ENCODE measurements at regions not wholly inside any gene's neighbourhood (a gene's known extent, or its start where the extent isn't known, plus 50 kb on each side); places are given as distances from the start of the nearest gene placed in this dataset.
"Not testable (repeated sequence)": the region's sequence is repeated elsewhere in the genome, so short reads cannot be mapped to it uniquely, and the experiment has no call there.

DNA sequence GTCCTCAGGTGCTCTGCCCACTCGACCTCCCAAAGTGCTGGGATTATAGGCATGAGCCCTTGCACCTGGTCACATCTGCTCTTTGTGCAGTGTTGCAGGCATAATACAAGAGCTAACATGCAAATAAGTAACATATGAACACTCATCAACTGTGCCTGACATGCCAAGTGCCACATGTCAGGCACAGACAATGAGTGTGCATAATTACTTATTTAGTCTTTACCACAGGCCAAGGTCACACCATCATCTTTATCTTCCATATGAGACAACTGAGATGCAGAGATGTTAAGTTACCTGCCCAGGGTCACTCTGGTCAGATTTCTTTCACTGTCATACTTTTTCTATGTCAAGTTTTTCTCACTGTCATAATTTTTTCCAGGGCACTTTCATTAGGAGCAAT, 126.1 kb downstream of the PPIAL4G start:
- no peak for DNase-seq (ENCODE audit: low read depth in 2 of 2)

DNA sequence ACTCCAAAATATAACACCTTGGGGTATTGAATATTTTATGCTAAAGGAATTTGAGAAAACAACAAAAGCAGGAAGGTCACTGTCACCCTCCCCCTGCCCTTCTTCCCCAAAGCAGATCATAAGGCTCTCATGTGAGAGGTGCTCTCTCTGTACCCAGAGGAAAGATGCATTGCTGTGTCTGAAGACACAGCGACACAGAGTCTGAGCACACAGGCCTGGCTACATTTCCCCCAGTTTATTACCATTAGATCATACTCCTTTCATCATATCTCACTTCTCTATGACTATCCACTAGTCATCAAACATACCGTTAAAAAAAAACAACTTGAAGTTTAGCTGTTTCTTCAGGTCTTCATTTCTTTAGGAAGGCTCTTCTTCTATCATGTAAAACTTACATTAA, 127.1 kb downstream of the PPIAL4G start:
- no peak for DNase-seq (ENCODE audit: low read depth in 2 of 2)

DNA sequence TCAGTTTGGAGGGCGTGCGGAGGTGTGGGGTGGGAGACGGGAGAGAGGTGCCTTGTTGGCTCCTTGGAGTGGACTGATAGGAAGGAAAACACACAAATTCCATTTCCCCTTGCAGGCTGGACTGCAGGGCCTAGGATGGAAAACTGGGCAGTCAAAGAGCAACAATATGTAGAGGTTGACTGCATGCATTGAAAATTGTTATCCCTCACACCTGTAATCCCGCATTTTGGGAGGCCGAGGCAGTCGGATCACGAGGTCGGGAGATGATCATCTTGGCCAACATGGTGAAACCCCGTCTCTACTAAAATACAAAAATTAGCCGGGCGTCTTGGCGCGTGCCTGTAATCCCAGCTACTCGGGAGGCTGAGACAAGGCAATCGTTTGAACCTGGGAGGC, 128.2 kb downstream of the PPIAL4G start:
- no peak for DNase-seq (ENCODE audit: low read depth in 2 of 2)

- no peak for DNase-seq (ENCODE audit: low read depth in 2 of 2)
Observed at GRCh38 chr1:148354284-148354912, 128.7 kb downstream of the PPIAL4G start.

DNA sequence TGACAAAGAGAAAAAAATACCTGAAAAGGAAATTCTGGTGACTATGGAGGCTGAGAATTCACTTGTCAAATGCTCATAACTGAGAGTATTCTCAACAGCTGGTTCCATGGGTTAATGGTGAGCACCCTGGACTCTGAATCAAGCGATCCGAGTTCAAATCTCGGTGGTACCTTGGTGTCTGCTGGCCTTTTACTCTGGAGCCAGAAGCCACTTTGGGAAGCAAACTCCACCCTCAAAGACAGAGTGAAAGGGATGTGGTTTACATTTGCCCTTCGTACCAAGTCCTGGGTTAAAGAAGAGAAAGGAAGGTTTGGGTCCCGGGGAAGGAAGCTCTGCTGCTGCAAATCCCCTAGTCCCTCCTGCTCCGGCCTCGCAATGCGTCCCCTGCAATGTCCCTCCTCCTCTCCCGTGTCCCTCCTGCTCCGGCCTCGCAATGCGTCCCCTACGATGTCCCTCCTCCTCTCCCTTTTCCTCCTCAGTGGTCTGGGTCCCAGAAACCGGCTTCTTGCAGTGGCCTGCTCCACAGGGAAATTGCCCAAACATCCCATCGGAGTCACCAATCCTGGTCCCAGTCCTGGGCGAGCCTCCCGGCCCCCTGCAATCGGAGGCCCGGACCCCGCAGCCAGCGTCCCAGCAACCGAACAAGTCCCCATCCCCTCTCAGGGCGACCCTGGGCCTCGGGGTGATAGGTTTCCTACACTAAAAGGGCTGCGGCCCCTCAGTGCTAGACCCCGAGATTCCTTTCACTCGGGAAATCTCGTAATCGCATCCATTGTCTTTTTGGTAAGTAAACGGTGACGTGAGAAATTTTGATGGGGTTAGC, 129.4 kb downstream of the PPIAL4G start:
- no peak for DNase-seq (ENCODE audit: low read depth in 2 of 2)

GRCh38 chr1:148352470-148353053, 130.5 kb downstream of the PPIAL4G start:
- DNase-seq (ENCODE audit: low read depth in 2 of 2): no peak

GRCh38 chr1:148347781-148348180, 135.3 kb downstream of the PPIAL4G start:
- no peak for DNase-seq (ENCODE audit: low read depth in 2 of 2)

DNA sequence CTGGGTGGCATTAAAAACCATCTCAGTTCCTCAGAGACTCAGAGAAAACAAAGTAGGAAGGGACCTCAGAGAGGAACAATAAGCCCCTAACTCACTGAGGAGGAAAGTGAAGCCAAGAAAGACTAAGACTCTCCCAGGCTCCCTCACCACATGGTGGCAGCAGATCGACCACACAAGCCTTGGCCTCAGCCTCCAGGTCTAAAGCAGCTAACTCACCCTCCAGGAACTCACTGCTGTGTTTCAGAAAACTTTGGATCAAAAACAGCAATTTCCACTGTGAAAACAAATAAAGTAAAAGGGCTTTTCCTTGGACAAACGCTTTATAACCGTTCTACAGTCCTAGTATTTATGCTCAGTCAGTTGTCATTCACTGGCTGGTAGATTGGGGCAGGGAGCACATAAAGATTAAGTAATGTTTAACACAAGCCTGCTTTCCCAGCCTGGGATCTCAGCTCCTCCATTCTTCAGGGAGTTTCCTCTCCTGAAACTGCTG, 137.4 kb downstream of the PPIAL4G start:
- not testable (repeated sequence) for DNase-seq (ENCODE audit: low read depth in 2 of 2)

DNA sequence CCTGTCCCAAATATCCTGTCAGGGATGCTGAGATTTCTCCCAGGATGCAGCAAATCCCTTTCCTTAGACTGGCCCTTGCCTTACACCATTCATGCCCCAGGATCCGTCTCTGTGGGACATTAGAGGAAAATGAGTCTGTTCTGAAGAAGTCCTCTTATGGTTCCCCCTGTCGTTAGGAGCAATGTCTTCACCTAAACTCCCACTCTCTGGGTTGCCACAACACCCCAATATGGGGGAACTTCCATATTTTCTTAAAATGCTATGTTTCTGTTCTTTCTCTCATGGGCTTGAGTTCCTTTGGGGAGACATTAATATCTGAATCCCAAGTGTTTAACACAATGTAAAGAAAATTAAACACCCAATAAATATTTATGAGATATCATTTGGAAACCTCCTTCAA, 138.5 kb downstream of the PPIAL4G start:
- DNase-seq (ENCODE audit: low read depth in 2 of 2): not testable (repeated sequence)

DNA sequence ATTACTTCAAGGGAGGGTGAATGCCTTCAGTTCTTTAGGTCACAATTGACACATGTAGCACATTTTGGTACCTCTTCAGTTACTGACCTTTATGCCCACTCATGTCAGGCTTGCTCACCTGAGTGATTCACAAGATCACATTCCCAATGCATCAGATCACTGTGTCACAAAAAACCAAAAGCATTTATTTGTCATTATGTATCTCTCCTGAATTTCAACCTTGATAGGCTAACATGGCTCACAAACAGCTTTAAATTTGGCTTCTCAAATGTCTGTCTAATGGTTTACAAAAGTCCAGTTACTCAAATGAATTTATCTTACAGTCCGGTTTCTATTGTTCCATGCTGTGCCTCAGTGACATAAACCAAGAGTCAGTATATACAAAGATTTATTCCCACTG, 141.4 kb downstream of the PPIAL4G start:
- DNase-seq (ENCODE audit: low read depth in 2 of 2): not testable (repeated sequence)

DNA sequence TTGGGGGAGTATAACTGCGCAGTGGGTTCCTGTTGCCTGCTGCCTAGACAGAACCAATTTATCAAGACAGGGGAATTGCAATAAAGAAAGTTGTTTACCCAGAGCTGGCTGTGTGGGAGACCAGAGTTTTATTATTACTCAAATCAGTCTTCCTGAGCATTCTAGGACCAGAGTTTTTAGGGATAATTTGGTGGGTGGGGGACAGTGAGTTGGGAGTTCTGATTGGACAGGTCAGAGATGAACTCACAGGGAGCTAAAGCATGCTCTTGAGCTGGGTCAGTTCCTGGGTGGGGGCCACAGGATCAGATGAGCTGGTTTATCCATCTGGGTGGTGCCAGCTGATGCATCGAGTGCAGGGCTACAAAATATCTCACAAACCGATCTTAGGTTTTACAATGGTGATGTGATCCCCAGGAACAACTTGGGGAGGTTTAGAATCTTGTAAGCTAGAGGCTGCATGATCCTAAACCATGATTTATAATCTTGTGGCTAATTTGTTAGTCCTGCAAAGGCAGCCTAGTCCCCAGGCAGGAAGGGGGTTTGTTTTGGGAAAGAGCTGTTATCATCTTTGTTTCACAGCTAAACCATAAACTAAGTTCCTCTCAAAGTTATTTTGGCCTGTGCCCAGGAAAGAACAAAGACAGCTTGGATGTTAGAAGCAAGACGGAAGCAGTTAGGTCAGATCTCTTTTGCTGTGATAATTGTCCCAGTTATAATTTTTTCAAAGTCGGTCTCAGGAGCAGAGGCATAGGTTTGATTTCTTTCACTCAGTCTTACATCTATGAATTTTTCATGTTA, 146.8 kb downstream of the PPIAL4G start:
- not testable (repeated sequence) for DNase-seq (ENCODE audit: low read depth in 2 of 2)

- peak; percentile 64 to 73 for DNase-seq (ENCODE audit: low read depth in 2 of 2)
Observed at GRCh38 chr1:148334339-148335130, 148.6 kb downstream of the PPIAL4G start.

GRCh38 chr1:148333875-148334338, 149.2 kb downstream of the PPIAL4G start:
- no peak for DNase-seq (ENCODE audit: low read depth in 2 of 2)

DNA sequence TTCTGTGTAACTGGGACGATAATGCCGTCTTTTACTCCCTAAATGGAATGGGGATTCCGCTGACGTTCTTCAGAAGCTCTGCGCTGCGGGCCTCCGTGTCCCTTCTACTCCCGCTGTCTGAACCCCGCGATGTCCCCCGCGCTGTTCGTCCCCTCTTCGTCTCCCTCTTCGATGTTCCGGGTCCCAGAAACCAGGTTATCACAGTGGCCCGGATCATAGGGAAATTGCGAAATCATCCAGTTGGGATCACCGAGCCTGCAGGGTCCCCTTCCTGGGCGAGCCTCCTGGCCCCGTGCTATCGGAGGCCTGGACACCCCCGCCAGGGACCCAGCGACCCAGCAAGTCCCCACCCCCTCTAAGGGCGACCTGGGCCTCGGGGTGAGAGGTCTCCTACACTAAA, 154.2 kb downstream of the PPIAL4G start:
- DNase-seq (ENCODE audit: low read depth in 2 of 2): no peak

DNA sequence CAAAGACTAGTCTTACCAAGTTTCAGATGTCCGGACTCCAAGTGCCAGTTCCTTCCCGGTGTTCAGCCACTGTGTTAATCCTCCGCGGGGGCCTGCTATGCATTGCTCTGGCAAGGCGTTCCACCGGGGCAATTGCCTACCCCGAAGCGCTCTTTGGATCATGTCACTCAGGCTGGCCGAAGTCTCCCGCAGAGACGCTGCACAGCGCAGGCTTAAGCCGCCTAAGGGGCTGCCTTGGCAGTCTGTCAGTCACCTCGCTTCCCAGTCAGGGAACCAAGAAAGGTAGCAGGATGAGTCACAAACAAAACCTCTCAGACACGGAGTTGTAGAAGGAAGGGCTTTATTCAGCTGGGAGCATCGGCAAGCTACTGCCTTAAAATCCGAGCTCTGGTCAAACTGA, 158.1 kb downstream of the PPIAL4G start:
- not testable (repeated sequence) for DNase-seq (ENCODE audit: low read depth in 2 of 2)

DNA sequence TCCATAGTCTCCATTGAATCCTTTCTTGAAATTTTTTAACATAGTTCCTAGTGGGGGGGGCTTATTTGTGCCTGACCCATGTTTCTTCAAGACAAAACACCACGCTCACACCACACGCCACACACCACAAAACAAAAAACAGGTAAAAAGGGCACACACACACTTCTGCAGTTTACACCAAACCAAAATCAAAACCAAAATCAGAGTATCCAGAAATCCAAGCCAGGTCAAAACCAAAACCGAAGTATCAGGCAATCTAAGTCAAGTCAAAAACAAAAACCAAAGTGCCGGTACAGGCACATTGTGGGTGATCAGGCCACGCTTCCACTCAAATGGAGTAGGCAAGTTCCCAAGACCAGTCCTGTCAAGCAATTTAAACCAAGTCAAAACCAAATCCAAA, 158.6 kb downstream of the PPIAL4G start:
- DNase-seq (ENCODE audit: low read depth in 2 of 2): not testable (repeated sequence)

DNA sequence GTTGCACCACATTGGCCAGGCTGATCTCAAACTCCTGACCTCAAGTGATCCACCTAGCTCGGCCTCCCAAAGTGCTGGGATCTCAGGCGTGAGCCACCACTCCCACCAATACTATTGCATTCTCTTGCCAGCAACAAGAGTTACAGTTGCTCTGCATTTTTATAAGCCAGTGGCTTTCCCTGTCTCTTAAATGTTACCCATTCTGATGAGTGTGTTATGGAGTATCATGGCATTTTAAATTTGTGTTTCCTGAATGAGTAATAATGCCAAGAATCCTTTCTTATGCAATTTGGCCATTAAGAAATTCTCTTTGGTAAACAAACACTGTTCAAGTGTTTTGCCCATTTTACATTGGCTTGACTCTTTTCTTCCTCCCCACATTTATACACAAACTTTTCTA, 163.0 kb downstream of the PPIAL4G start:
- DNase-seq (ENCODE audit: low read depth in 2 of 2): not testable (repeated sequence)

- no peak for DNase-seq (ENCODE audit: low read depth in 2 of 2)
Observed at GRCh38 chr1:148318904-148319242, 164.2 kb downstream of the PPIAL4G start.

DNA sequence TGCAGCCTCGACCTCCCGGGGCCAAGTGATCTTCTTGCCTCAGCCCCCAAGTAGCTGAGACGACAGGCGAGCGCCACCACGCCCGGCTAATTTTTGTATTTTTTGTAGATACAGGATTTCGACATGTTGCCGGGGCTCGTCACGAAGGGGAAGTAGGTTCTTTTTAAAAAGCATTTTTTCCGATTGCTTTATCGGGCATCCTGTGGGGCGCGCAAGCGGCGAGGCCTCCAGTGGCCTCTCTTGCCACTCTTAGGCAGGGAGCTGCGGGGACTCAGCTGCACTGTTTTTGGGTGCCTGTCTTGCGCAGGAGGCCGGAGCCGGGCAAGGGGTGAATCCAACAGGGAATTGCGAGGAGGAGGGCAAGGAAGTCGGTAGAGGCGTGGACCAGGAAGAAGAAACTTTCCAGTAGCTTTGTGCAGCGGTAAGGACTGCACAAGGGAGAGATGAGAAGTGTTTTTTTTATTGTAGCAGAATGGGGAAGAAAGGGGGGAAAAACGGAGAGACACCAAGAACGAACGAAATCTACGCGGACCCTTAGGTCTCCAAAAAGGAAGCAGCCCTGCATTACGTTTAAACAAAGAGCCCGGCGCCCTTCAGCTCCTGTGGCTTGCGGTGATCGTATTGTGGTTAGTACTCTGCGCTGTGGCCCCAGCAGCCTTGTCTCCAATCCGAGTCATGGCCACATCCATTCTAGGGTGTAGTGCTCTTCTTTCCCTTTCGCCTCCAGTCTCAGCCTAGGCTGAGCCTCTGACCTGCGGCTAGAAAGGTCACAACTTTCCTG, 164.8 kb downstream of the PPIAL4G start:
- peak; percentile 56 to 59 for DNase-seq (ENCODE audit: low read depth in 2 of 2)

DNA sequence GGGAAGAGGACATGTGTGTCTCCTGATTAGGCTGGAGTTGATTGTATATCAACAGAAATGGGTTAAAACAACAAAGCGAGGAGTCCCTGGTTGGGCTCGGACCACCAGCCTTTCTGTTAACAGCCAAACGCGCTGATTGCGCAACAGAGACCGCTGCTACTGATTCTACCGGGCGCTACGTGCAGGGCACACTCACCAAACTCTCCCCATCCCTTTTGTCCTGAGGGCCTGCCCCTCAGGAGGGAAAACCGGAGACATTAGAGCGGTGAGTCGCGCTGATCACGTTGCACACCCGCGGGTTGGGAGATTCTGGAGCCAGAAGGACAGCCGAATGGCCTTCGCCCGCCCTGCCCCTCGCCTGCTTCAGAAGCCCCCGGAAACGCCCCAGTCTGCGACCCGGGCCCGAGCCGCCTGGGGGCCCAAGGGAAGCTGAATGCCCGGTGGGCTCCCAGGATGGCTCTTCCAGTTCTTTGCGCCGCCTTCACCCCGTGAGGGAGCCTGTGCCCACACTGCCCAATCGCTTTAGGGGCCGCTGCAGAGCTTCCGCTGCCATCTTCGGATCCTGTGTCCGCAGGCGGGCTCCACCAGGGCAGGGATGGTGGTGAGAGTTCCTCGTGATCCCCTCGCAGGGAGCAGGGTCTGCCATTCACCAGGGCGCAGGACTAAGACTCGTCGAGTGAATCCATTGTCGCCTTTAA, 165.4 kb upstream of the NBPF11 start:
- DNase-seq (ENCODE audit: low read depth in 2 of 2): no peak

Measured in stimulated activated CD8-positive, alpha-beta memory T cell treated with anti-CD3 and anti-CD28 coated beads, Interleukin-2, amount 100 ng/mL, for 48 hours (primary cell).